ENCODE measurements at regions not wholly inside any gene's neighbourhood (a gene's known extent, or its start where the extent isn't known, plus 50 kb on each side); places are given as distances from the start of the nearest gene placed in this dataset.
"Not testable (repeated sequence)": the region's sequence is repeated elsewhere in the genome, so short reads cannot be mapped to it uniquely, and the experiment has no call there.

DNA sequence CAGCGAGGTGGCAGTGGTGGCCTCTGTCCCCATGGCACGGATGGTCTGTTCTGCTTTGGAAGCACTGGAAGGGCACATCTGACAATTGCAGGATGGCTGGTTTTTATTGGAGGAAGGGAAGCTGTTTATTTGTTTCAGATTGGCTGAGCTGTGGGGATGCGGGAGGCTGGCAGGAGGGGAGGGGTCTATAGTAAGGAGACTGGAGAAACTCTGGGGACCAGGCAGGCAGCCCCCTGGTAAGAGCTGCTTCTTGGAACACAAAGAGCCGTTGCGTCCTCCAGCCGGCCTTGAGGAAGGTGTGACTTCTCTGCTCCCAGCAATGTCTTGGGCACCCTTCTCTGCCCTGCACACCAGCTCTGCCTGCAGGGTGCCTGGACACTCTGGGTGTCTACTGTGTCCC lies 85.1 kb upstream of the SPDYE9 start:
- DNase-seq = not testable (repeated sequence)

DNA sequence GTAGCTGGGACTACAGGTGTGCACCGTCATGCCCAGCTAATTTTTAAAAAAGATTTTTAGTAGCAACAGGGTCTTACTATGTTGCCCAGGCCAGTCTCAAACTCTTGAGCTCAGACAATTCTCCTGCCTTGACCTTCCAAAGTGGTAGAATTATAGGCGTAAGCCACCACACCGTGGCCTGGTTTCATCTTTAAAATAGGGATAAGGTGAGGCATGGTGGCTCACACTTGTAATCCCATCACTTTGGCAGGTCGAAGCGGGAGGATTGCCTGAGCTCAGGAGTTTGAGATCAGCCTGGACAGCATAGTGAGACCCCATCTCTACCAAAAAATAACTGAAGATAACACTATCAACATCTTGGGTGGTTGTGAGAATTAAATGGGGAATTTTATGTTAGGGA lies 84.6 kb upstream of the SPDYE9 start:
- DNase-seq = not testable (repeated sequence)

DNA sequence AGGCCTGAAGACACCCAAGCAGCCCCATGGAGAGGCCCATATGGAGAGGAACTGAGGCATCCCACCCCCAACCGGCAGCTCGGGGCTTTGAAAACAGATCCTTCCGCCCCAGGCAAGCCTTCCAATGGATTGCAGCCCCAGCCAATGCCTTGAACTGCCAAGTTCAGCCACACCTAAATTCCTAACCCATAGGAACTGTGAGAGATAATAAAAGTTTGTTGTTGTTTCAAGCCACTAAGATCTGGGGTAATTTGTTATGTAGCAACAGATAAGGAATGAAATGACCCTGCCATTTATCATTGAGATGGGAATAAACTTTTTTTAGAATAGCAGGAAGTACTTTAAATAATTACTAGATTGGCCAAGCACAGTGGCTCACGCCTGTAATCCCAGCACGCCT lies 80.3 kb upstream of the SPDYE9 start:
- not testable (repeated sequence) for DNase-seq

DNA sequence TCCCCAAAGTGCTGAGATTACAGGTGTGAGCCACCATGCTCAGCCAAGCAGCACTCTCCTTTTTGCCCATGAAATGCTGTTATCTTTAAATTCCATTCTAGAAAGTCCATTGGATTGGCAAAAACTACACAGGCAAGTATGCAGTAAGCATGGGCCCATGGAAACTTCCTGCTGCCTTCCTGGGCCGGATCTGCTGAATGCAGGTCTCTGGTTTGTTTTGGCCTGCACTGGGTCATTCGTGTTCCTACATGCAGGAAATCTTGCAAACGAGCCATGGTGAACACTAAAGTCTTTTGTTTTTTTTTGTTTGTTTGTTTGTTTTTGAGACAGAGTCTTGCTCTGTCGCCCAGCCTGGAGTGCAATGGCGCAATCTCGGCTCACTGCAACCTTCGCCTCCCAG lies 76.8 kb upstream of the SPDYE9 start:
- DNase-seq = not testable (repeated sequence)

DNA sequence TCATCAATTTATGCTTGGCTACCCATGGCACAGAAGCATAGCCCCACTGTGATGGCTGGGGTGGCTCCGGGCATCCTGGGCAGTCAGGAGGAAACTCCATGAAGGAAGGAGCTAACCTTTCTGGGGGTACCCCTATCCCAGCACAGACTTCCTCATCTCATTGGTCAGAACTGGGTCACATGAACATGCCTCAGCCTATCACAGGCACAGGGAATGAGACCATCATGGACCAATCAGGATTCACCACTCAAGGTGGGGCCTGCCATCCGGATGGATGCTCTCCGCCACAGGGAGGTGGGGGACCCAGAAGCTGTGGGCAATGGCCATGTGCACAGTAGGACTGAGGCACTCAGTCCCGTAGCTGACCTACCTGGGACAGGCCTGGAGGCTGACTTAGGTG lies 75.9 kb upstream of the SPDYE9 start:
- DNase-seq = not testable (repeated sequence)

DNA sequence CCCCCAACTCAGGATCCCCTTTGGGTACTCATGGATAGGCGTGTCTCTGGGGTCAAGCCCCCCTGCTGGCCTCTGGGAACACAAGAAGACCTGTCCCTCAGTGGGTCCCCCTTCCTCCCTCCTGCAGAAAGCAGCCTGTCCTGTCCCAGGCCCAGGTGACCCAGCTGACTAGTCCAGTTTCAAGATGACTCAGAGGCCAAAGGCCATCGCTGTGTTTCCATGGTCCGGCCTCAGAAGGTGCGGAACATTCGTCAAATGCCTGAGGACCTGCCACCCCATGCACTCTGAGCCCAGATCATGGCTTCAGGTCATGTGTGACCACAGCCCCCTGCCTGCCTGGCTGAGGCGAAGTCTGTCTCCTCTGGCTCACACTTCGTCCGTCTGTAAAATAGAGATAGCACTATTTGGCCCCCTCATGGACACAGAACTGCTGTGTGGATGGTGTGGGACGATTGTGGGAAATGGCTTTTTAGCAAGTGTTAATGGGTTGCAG lies 71.4 kb upstream of the SPDYE9 start:
- not testable (repeated sequence) for DNase-seq

DNA sequence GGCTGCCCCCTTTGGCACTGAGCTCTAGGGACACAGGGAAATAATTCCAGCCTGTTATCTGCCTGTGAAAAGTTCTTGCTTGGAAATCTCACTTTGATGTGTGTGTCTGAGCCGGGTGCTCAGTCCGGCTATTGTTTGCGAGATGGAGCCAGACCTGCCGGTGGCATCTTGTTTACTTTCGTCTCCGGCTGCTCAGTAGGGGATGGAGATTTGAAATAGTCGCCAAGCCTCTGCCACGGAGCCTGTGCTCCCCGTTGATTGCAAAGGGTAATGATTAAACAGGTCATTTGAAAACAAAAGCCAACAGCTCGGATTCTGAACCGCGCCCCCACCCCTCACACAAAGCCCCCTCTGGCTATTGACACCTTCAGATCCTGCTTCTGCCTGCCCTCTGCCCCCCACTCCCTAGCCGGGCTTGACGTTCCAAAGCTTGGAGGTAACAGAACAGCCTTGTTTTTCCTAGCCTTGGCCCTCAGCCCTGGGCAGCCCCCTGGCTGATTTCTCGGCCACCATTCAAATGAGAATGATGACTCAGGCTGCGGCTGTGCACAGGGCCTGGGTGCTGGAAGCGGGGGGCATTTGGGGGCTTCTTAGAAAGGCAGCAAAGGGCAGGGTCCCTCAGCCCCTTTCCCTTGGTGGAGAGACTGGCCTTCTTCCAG lies 70.8 kb upstream of the SPDYE9 start:
- not testable (repeated sequence) for DNase-seq

DNA sequence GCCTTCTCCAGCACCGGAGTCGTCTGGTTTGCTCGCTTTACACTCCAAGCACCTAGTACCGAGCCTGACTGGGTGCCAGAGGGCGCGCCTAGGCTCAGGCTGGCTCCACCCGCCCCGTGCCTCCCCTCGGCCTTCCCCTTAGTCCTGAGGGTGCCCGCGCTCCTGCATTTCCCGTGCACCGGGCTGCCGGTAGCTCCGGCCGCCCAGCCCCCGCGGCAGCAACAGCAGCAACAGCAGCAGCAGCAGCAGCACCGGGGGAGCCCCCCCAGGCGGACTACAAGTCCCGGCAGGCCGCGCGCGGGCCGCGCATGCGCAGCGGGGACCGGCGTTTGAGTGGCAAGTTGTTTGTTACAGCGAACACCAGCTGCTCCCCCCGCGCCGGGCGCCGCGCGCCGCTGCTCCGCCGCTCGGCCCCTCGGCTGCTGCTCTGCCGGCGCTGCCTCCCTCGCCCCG lies 68.8 kb upstream of the SPDYE9 start:
- DNase-seq = peak; percentile 58

DNA sequence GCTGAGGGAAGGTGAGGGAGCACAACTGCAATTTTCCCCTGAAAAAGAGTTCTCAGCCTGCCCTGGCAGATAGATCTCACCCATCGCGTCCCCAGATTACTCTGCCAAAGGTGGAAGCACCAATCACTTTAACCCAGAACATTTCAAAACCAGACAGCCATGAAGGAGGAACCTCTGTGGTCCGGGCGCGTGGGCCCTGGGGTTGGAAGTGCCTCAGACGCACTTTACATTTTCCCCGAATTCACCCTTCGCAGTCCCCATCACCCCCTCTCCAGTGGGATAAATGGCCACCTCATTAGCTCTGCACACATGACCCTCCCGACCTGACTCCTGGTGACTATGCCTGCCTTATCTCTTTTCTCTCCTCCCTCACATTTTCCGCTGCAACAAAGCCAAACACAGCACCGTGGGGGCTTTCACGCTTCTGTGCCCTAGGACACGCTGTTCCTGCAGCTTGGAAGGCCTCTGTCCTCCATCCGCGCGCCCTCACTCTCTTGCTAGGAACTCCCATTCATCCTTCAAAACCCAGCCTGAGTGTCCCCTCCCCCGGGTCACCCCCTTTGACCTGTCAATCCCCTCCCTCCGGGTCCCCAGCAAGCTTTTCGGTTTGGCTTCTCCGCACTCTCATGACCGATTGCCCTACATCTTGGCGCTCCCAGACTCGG lies 68.2 kb upstream of the SPDYE9 start:
- DNase-seq = not testable (repeated sequence)

DNA sequence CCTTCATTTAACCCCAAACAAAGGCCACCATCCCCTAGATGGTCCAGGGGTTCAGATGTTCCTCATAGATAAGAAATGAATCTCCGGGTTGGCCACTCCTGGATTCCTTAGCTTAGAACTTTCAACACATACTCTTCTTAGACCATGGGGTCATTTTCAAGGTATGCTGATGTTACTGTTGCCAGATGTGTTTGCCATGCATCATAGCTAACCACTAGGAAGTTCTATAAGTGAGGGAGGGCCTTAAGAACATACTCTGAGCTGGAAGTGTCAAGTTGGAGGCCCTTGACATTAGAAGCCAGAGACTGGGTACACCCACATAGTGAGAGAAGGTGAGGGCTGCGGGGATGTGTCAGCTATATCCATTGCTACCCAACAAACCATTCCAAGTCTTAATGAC lies 62.7 kb upstream of the SPDYE9 start:
- DNase-seq = not testable (repeated sequence)

DNA sequence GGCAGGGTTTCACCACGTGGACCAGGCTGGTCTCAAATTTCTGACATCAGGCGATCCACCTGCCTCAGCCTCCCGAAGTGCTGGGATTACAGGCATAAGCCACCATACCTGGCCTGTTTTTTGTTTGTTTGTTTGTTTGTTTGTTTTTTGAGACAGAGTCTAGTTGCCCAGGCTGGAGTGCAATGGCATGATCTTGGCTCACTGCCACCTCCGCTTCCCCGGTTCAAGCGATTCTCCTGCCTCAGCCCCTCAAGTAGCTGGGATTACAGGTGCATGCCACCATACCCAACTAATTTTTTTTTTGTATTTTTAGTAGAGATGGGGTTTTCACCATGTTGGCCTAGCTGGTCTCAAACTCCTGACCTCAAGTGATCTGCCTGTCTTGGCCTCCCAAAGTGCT lies 61.8 kb upstream of the SPDYE9 start:
- not testable (repeated sequence) for DNase-seq

DNA sequence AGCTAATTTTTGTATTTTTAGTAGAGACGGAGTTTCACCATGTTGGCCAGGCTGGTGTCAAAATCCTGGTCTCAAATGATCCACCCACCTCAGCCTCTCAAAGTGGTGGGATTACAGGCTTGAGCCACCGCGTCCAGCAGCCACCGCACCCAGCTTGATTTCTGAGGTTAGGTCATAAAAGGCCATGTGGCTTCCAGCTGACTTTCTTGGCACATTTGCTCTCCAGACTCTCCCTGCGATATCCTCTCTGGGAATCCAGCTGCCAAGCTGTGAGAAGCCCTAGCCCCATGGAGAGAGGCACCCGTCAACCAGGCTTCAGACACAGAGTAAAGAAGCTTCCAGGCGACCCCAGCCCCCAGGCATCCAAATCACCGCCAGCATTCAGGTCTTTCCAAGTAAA lies 58.2 kb upstream of the SPDYE9 start:
- not testable (repeated sequence) for DNase-seq

DNA sequence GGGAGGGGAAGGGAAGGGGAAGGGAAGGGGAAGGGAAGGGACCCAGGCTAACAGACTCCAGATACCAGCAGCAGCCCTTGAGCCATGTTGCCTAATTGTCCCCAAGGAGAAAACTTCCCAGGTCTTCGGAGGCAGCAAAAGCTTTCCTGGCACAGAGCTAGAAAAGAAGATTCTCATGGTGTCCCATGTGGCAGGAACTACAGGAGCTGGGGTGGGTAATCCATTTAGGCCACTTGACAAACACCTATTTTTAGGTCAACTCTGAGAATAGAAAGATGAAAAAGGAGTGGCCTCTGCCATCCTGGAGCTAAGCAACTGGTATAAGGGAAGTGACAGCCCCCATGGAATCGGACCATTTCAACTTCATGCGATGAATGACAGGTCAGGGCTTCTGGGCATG lies 52.1 kb upstream of the SPDYE9 start:
- not testable (repeated sequence) for DNase-seq
